Adrenal gland (tissue), 5 donors: ENCODE measurements at regions not wholly inside any gene's neighbourhood (a gene's known extent, or its start where the extent isn't known, plus 50 kb on each side); places are given as distances from the start of the nearest gene placed in this dataset.
"Not testable (repeated sequence)": the region's sequence is repeated elsewhere in the genome, so short reads cannot be mapped to it uniquely, and the experiment has no call there.

Experiments used
- CTCF ChIP-seq, 6 experiments: fragments of 450-650 bp in 4 of 6; fragments of 200-600 bp in 2 of 6; sonication (generic) in 1 of 6; IDR thresholded peaks; 1 replicate in 5 of 6; 2 replicates in 1 of 6; pipeline versions ENCODE4 v1.5.1 to v1.8.0; 2016 to 2021; ENCODE audit warnings: antibody characterized with exemption in 6 of 6, mild to moderate bottlenecking in 2 of 6, moderate library complexity in 1 of 6
- POLR2A ChIP-seq, 2 donors: fragments of 450-650 bp; IDR thresholded peaks; one replicate each; pipeline ENCODE4 v1.6.1; 2017; ENCODE audit warnings: antibody characterized with exemption in 2 of 2, mild to moderate bottlenecking in 2 of 2, moderate library complexity in 1 of 2
- donor health status: DM: no; HTN: no; CAD: no.

- not testable (repeated sequence) for TF ChIP-seq CTCF, POLR2A (IDR thresholded peaks at IDR 0.05)
These were observed 83.5 kb downstream of the CYP26B1 start for GRCh38 chr2:72064197-72064596.
